Gastroesophageal sphincter (tissue), 4 donors: ENCODE measurements at regions not wholly inside any gene's neighbourhood (a gene's known extent, or its start where the extent isn't known, plus 50 kb on each side); places are given as distances from the start of the nearest gene placed in this dataset.

Experiments used
- ATAC-seq: fragments of 150-250 bp; one replicate; pipeline ENCODE4 v1.9.1; 2016; ENCODE audit warnings: mild to moderate bottlenecking, moderate library complexity
- H3K27ac ChIP-seq, 4 donors: fragments of 200-600 bp; sonication (generic) in 3 of 4; 1 replicate in 3 of 4; 2 replicates in 1 of 4; pipeline ENCODE4 v1.5.1; 2016 to 2019
- H3K27me3 ChIP-seq: fragments of 200-600 bp; sonication (generic); one replicate; pipeline ENCODE4 v1.5.1; 2019
- H3K36me3 ChIP-seq, 2 donors: fragments of 200-600 bp; sonication (generic); one replicate each; pipeline ENCODE4 v1.5.1; 2019; ENCODE audit warnings: control low read depth in 1 of 2
- H3K4me1 ChIP-seq, 3 donors: fragments of 200-600 bp; sonication (generic); 1 replicate in 2 of 3; 2 replicates in 1 of 3; pipeline ENCODE4 v1.5.1; 2016 to 2019; ENCODE audit warnings: control low read depth in 2 of 3
- H3K4me3 ChIP-seq, 2 donors: fragments of 200-600 bp; sonication (generic); one replicate each; pipeline ENCODE4 v1.5.1; 2019; ENCODE audit warnings: mild to moderate bottlenecking in 1 of 2, moderate library complexity in 1 of 2
- H3K9me3 ChIP-seq, 3 donors: fragments of 200-600 bp; sonication (generic); one replicate each; pipeline ENCODE4 v1.5.1; 2017 to 2019; ENCODE audit warnings: control low read depth in 2 of 3
- EP300 ChIP-seq: sonication (generic); formaldehyde crosslinking; IDR thresholded peaks from one replicate; pipeline ENCODE4 v1.6.1; 2017; ENCODE audit warnings: antibody characterized with exemption, mild to moderate bottlenecking
- POLR2A ChIP-seq, 2 donors: fragments of 450-650 bp; IDR thresholded peaks; one replicate each; pipeline ENCODE4 v1.6.1; 2017; ENCODE audit warnings: antibody characterized with exemption in 2 of 2, mild to moderate bottlenecking in 2 of 2, moderate library complexity in 1 of 2
- POLR2AphosphoS5 ChIP-seq: sonication (generic); formaldehyde crosslinking; IDR thresholded peaks from one replicate; pipeline ENCODE4 v1.6.1; 2017; ENCODE audit warnings: antibody characterized with exemption
- WGBS, 2 donors: methylation state at CpG; one replicate each; pipeline ENCODE4 v1.1.5; 2018; ENCODE audit warnings: low coverage in 1 of 2; 5-methylcytosine and 5-hydroxymethylcytosine counted together
- TF ChIP-seq, protein P1 (sequence below), 4 experiments: fragments of 200-600 bp in 2 of 4; fragments of 450-650 bp in 2 of 4; sonication (generic) in 1 of 4; IDR thresholded peaks; one replicate each; pipeline ENCODE4 v1.5.1; 2017 to 2019; ENCODE audit warnings: antibody characterized with exemption in 4 of 4, mild to moderate bottlenecking in 2 of 4, moderate library complexity in 2 of 4

GRCh38 chr6:44056392-44057237 is 70.6 kb downstream of the MRPL14 start:
- Histone ChIP-seq H3K4me1 (peaks cover 0 to 62% (median 29%) of the 10 kb centered on the region in 3 donors), H3K27ac (peak overlapping the region in 3 of 4 donors; percentile 77 to 84 (median 78)), H3K4me3 (no peak overlapping the region), H3K9me3 (no peaks in the 10 kb centered on the region), H3K36me3 (no peaks in the 10 kb centered on the region), H3K27me3 (no peaks in the 10 kb centered on the region)
- TF ChIP-seq POLR2AphosphoS5 (no peak), EP300 (no peak), POLR2A (IDR thresholded peaks at IDR 0.05) (no peak)
- TF ChIP-seq, protein P1, sequence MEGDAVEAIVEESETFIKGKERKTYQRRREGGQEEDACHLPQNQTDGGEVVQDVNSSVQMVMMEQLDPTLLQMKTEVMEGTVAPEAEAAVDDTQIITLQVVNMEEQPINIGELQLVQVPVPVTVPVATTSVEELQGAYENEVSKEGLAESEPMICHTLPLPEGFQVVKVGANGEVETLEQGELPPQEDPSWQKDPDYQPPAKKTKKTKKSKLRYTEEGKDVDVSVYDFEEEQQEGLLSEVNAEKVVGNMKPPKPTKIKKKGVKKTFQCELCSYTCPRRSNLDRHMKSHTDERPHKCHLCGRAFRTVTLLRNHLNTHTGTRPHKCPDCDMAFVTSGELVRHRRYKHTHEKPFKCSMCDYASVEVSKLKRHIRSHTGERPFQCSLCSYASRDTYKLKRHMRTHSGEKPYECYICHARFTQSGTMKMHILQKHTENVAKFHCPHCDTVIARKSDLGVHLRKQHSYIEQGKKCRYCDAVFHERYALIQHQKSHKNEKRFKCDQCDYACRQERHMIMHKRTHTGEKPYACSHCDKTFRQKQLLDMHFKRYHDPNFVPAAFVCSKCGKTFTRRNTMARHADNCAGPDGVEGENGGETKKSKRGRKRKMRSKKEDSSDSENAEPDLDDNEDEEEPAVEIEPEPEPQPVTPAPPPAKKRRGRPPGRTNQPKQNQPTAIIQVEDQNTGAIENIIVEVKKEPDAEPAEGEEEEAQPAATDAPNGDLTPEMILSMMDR (IDR thresholded peaks at IDR 0.05): no peak
- no peak for ATAC-seq
- WGBS, 2 donors: 20% methylated on average over 1 of the region's 13 CpGs; no CpG with 5 or more reads in 1 of the 2 donors

GRCh38 chr6:44054721-44055559 is 72.3 kb downstream of the MRPL14 start:
- Histone ChIP-seq H3K4me1 (peaks cover 0 to 66% (median 44%) of the 10 kb centered on the region in 3 donors), H3K36me3 (no peaks in the 10 kb centered on the region), H3K4me3 (no peak overlapping the region), H3K27me3 (no peaks in the 10 kb centered on the region), H3K27ac (peak overlapping the region in 1 of 4 donors; percentile 88), H3K9me3 (no peaks in the 10 kb centered on the region)
- TF ChIP-seq EP300 (no peak), POLR2A (IDR thresholded peaks at IDR 0.05) (no peak), POLR2AphosphoS5 (no peak)
- TF ChIP-seq, protein P1 (IDR thresholded peaks at IDR 0.05): no peak
- 68 to 75% methylated on average over 3 to 4 of the region's 8 CpGs for WGBS, 2 donors
- no peak for ATAC-seq

GRCh38 chr6:44053760-44054556 is 73.3 kb downstream of the MRPL14 start:
- H3K9me3 ChIP-seq: no peaks in the 10 kb centered on the region
- no peaks in the 10 kb centered on the region for H3K36me3 ChIP-seq
- no peaks in the 10 kb centered on the region for H3K27me3 ChIP-seq
- WGBS, 2 donors: 71 to 76% methylated on average over 8 to 10 of the region's 11 CpGs
- ATAC-seq: no peak
- H3K4me3 ChIP-seq: no peak overlapping the region
- peaks cover 0 to 67% (median 47%) of the 10 kb centered on the region in 3 donors for H3K4me1 ChIP-seq
- TF ChIP-seq EP300 (no peak), POLR2A (IDR thresholded peaks at IDR 0.05) (no peak), POLR2AphosphoS5 (no peak)
- TF ChIP-seq, protein P1 (IDR thresholded peaks at IDR 0.05): no peak
- peak overlapping the region in 2 of 4 donors; percentile 84 to 88 for H3K27ac ChIP-seq

DNA sequence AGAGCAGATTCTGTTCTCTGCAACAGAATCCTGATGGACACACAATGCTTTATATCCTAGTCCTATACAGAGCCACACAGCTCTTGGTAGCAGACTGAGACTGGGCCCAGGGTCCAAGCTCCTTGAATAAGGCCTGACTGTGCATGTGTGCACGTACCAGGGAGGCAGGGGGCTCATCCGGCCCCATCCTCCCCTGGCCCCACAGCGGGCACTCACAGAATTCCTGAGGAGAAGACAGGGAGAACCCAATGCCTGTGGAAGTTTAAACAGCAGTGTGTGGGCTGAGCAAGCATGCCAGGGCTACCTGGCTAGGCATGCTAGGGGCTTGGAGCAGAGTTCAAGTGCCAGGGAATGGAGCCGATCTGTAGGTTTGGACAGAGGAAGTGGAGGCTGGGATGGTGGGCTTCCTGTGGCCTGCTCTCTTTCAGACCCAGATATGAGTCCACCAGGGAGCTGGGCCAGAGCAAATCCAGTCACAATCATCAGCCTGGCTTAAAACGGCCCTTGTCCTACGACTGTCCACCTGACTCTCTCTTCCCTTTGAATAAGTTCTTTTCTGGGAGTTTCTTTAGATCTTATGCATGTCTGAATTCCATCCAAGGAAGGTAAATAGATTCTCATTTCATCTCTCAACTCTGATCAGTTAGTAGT is 74.0 kb downstream of the MRPL14 start:
- H3K4me3 ChIP-seq: no peak overlapping the region
- TF ChIP-seq POLR2AphosphoS5 (no peak), POLR2A (IDR thresholded peaks at IDR 0.05) (no peak), EP300 (no peak)
- TF ChIP-seq, protein P1 (IDR thresholded peaks at IDR 0.05): no peak
- WGBS, 2 donors: 69% methylated on average over 3 of the region's 6 CpGs
- no peaks in the 10 kb centered on the region for H3K27me3 ChIP-seq
- no peaks in the 10 kb centered on the region for H3K9me3 ChIP-seq
- no peak for ATAC-seq
- no peaks in the 10 kb centered on the region for H3K36me3 ChIP-seq
- H3K27ac ChIP-seq: peak overlapping the region in 3 of 4 donors; percentile 84 to 89 (median 88)
- H3K4me1 ChIP-seq: peaks cover 0 to 67% (median 42%) of the 10 kb centered on the region in 3 donors
